Activated CD8-positive, alpha-beta memory T cell treated with anti-CD3 and anti-CD28 coated beads for 36 hours (primary cell): ENCODE measurements at regions not wholly inside any gene's neighbourhood (a gene's known extent, or its start where the extent isn't known, plus 50 kb on each side); places are given as distances from the start of the nearest gene placed in this dataset.
"Not testable (repeated sequence)": the region's sequence is repeated elsewhere in the genome, so short reads cannot be mapped to it uniquely, and the experiment has no call there.

ENCODE experiments used
- CTCF ChIA-PET: fragments of 350-600 bp; sonication (Branson Sonifier 250); formaldehyde crosslinking; loops from one replicate; lab custom pipeline; 2021; ENCODE audit warnings: antibody characterized with exemption; lab: Charles Lee
- POLR2A ChIA-PET: fragments of 350-600 bp; sonication (Branson Sonifier 250); formaldehyde crosslinking; loops from one replicate; lab custom pipeline; 2021; ENCODE audit warnings: antibody characterized with exemption; lab: Charles Lee

GRCh38 chr16:29265255-29265853 is 141.2 kb downstream of the NPIPB11 start:
- CTCF ChIA-PET, POLR2A ChIA-PET: not testable (repeated sequence)

- POLR2A ChIA-PET, CTCF ChIA-PET: not testable (repeated sequence)
Measured at GRCh38 chr16:29264080-29264837, 142.3 kb downstream of the NPIPB11 start.

- POLR2A ChIA-PET, CTCF ChIA-PET: not testable (repeated sequence)
Measured at GRCh38 chr16:29262725-29263124, 143.8 kb downstream of the NPIPB11 start.

- POLR2A ChIA-PET: interaction anchor here (0.6 kb wide), 1 partner anchor 1563 kb away, joined by 3 read pairs; no protein-coding TSS in a partner anchor
- CTCF ChIA-PET: not testable (repeated sequence)
Measured at GRCh38 chr16:29261427-29262248, 144.9 kb downstream of the NPIPB11 start.

- POLR2A ChIA-PET: interaction anchor here (0.6 kb wide), 1 partner anchor 1564 kb away, joined by 3 read pairs; no protein-coding TSS in a partner anchor
- CTCF ChIA-PET: not testable (repeated sequence)
Measured at GRCh38 chr16:29260683-29261426, 145.7 kb downstream of the NPIPB11 start.

- CTCF ChIA-PET, POLR2A ChIA-PET: not testable (repeated sequence)
Measured at GRCh38 chr16:29259635-29260457, 146.7 kb downstream of the NPIPB11 start.

- POLR2A ChIA-PET, CTCF ChIA-PET: not testable (repeated sequence)
Measured at GRCh38 chr16:29258946-29259634, 147.4 kb downstream of the NPIPB11 start.

- POLR2A ChIA-PET: not testable (repeated sequence)
Measured at GRCh38 chr16:29257419-29258336, 148.8 kb downstream of the NPIPB11 start.

GRCh38 chr16:29256501-29256981 is 150.0 kb downstream of the NPIPB11 start:
- ChIA-PET POLR2A (no interaction called here), CTCF (no interaction called here)

More at GRCh38 chr16:29257419-29258336, 148.8 kb downstream of the NPIPB11 start:
- CTCF ChIA-PET: not testable (repeated sequence)

- POLR2A ChIA-PET, CTCF ChIA-PET: not testable (repeated sequence)
Measured at GRCh38 chr16:29255957-29256356, 150.6 kb downstream of the NPIPB11 start.

- CTCF ChIA-PET, POLR2A ChIA-PET: not testable (repeated sequence)
Measured at GRCh38 chr16:29255496-29255796, 151.1 kb downstream of the NPIPB11 start.

- POLR2A ChIA-PET: no interaction called here
- CTCF ChIA-PET: no interaction called here
Measured at GRCh38 chr16:29254676-29255495, 151.6 kb downstream of the NPIPB11 start.

- POLR2A ChIA-PET: not testable (repeated sequence)
Measured at GRCh38 chr16:29253716-29254590, 152.6 kb downstream of the NPIPB11 start.

GRCh38 chr16:29253066-29253590 is 153.4 kb downstream of the NPIPB11 start:
- CTCF ChIA-PET, POLR2A ChIA-PET: not testable (repeated sequence)

More at GRCh38 chr16:29253716-29254590, 152.6 kb downstream of the NPIPB11 start:
- CTCF ChIA-PET: not testable (repeated sequence)

- POLR2A ChIA-PET, CTCF ChIA-PET: not testable (repeated sequence)
Measured at GRCh38 chr16:29252311-29252710, 154.2 kb downstream of the NPIPB11 start.
